GM18505 (cell line): ENCODE measurements at regions not wholly inside any gene's neighbourhood (a gene's known extent, or its start where the extent isn't known, plus 50 kb on each side); places are given as distances from the start of the nearest gene placed in this dataset.

Experiments
- ATAC-seq: cut with Tn5 transposase; IDR thresholded peaks from one replicate; pipeline ENCODE4 v1.9.1; 2021; ENCODE audit not compliant: unreplicated experiment
- POLR2A ChIP-seq: IDR thresholded peaks from 4 replicates; pipeline ENCODE4 v1.6.1; 2011; ENCODE audit warnings: borderline replicate concordance; ENCODE audit not compliant: insufficient read depth, insufficient read length; ENCODE audit errors: extremely low read depth

DNA sequence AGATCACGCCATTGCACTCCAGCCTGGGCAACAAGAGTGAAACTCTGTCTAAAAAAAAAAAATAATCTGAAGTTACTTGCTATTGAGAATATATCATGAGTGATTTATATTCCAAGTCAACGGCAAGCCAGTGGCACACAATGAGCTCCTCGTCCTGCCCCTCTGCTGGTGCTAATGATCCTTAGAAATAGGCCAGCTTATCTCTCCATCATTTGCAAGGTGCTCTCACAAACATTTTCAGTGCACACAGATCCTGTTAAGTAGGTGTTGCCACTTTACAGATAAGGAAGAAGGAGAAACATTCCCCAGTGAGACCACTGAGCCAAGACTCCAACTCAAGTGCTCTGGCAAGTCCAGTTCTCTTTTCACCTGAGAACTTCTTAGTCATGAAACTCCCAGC, 91.3 kb upstream of the GPR45 start:
- no peak for ATAC-seq
- TF ChIP-seq POLR2A, result no peak

- ATAC-seq, result no peak
- TF ChIP-seq POLR2A, result no peak
These were observed 87.3 kb upstream of the GPR45 start for GRCh38 chr2:105154119-105154818.

DNA sequence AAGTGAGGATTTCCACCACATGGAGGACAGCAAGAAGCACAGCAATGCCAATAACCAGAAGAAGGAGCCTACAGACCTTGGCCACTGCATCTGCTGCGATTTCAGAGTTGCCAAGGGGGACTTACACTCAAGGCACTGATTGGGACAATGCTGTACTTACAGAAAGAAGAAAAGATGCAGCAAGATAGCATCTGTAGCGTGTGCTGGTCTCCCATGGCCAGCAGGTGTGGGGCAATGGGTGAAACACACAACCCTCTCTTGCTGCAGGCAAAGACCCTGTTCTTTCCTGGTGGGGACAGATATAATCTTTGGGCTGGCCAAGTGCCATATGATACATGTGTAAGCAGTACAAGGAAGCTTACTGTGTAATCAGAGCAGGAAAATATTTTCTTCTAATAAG, 85.4 kb upstream of the GPR45 start:
- ATAC-seq, result no peak
- TF ChIP-seq POLR2A, result no peak

GRCh38 chr2:105158002-105158401, 83.5 kb upstream of the GPR45 start:
- TF ChIP-seq POLR2A, result no peak
- no peak for ATAC-seq

GRCh38 chr2:105166688-105167087, 74.9 kb upstream of the GPR45 start:
- no peak for ATAC-seq

DNA sequence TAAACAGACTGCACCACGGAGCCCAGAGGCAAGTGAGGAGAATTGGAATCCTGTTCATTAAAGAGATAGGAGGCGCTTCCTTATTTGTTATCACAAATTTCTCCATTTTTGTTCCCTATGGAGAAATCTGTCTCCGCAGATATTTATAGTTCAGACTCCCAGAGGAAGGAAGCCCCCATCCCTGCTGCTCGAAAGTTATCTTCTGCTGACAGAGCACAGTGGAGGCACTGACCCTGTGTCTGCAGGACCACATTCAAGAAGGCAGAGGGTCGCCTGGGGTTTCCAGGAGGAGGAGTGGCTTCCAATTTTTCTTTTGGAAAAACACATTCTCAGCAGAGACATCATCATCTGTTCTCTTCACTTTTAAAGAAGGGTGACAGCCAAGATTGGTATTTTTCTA, 73.0 kb upstream of the GPR45 start:
- TF ChIP-seq POLR2A, result no peak

More at GRCh38 chr2:105166688-105167087, 74.9 kb upstream of the GPR45 start:
- no peak for TF ChIP-seq POLR2A

DNA sequence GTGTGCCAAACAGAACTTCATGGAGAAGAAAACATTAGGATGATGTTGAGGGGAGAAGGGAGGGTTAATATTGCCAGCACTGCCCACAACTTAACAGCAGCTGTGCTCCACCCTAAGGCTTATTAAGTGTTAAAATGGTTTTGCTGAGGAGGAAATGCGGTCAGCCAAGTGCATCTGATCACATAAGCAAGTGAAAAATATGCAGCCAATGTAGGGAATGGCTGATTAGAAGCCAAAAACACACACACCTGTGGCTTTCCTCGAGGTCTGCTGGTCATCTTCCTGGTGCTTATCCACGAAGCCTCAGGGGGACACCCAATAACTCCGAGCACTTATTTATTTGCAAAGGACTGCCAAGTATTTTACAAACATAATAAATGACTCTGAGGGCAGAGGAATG, 66.3 kb upstream of the GPR45 start:
- ATAC-seq, result no peak
- no peak for TF ChIP-seq POLR2A

More for the DNA sequence above, 73.0 kb upstream of the GPR45 start:
- no peak for ATAC-seq

DNA sequence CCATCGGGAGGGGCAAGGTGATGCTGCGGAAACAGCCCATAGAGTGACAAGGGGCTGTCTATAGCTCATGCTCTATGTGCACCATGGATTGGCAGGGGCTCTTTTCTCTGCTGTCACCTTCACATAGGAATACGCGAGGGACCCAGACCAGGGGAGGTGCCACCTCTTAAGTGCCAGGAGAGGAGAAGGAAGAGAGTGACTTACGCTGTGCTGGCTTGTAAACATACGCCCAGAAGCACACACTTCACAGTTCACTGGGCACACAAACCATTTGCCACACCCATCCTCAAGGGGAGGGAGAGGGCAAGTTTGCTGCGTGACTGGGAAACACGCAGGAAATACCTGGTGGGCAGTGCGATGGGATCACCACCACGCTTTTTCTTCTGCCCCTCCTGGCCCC, 65.1 kb upstream of the GPR45 start:
- ATAC-seq, result no peak
- TF ChIP-seq POLR2A, result no peak

- no peak for TF ChIP-seq POLR2A
- no peak for ATAC-seq
These were observed 64.5 kb upstream of the GPR45 start for GRCh38 chr2:105177008-105177407.

GRCh38 chr2:105177536-105178254, 63.8 kb upstream of the GPR45 start:
- ATAC-seq, result no peak
- TF ChIP-seq POLR2A, result no peak

- ATAC-seq, result no peak
- no peak for TF ChIP-seq POLR2A
These were observed 61.8 kb upstream of the GPR45 start for GRCh38 chr2:105179469-105180372.

DNA sequence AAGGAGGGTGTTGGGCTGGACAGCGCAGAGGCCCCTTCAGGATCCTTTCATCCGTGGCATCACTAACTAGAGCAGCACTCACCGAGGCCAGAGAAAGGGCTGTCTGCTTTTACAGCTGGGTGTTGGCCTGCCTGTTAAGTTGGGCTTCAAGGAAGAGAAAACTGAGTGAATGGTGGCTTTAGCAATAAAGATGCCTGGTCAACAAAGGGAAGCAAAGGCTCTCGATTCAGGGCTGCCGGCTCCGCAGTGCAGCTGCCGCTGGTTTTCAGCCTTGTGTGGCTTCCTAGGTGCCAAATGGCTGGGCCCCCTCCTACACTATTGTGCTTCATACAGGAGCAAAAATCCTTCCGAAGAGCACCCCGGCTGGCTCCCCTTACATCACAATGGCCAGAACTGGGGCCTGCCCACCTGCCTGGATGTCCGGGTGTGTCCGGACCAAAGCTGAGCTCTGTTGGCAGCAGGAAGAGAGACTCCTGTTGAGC, 61.0 kb upstream of the GPR45 start:
- TF ChIP-seq POLR2A, result no peak
- ATAC-seq, result no peak

DNA sequence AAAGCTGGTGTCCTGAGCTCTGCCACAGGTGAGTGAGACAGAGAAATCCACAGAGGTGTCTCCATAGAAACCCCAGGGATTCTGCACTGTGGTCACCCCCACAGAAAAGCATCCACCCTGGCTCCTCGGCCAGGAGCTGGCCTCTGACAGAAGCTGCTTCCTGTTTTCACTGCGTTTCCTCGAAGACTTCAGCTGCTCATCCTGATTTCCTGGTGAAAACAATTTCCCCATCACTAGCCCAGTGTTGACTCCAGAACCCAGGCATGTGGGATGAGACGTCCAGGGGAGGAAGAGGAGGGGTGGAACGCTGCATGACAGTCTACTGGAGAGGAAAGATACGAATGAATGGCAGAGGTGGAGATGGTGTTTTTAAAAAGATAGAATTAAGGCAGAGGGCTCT, 60.3 kb upstream of the GPR45 start:
- no peak for ATAC-seq
- no peak for TF ChIP-seq POLR2A
